GM12878 (cell line): ENCODE measurements at regions not wholly inside any gene's neighbourhood (a gene's known extent, or its start where the extent isn't known, plus 50 kb on each side); places are given as distances from the start of the nearest gene placed in this dataset.

Experiments used
- ATAC-seq: fragments of 200-7000 bp; cut with Tn5 transposase; 3 replicates; pipeline ENCODE4 v1.9.1; 2020; ENCODE audit warnings: mild to moderate bottlenecking, moderate library complexity
- BruUV-seq: library from RNA; stranded (reverse); fragments of 400-500 nt; replicated peaks from 2 replicates; lab custom pipeline; 2021; lab: Mats Ljungman, UMichigan
- CTCF ChIA-PET: fragments of 300-600 bp; sonication (Branson Sonifier 250); formaldehyde crosslinking; extraction: SDS; loops from one replicate; lab custom pipeline; 2021; ENCODE audit warnings: inconsistent platforms; lab: Yijun Ruan, JAX
- POLR2A ChIA-PET: fragments of 350-600 bp; formaldehyde crosslinking; extraction: SDS; loops from one replicate; lab custom pipeline; 2021; ENCODE audit warnings: inconsistent platforms; lab: Charles Lee
- RAD21 ChIA-PET: fragments of 300-600 bp; sonication (Branson Sonifier 250); formaldehyde crosslinking; loops from one replicate; lab custom pipeline; 2023; ENCODE audit warnings: antibody characterized with exemption; ENCODE audit not compliant: unreplicated experiment; lab: Charles Lee
- SMC1A ChIA-PET: fragments of 300-600 bp; sonication (Branson Sonifier 250); formaldehyde crosslinking; loops from one replicate; lab custom pipeline; 2023; ENCODE audit not compliant: unreplicated experiment, uncharacterized antibody; lab: Charles Lee
- DNase-seq: peaks from one replicate; pipeline ENCODE4 v3.0.0-alpha.2; 2011; ENCODE audit warnings: low read depth, low spot score
- FAIRE-seq: peaks from 3 replicates; lab custom pipeline; 2011; peaks lifted over from hg19 to GRCh38; lab: Jason Lieb, UNC
- H2AFZ ChIP-seq: 2 replicates; pipeline ENCODE4 v1.6.0; 2011; ENCODE audit warnings: low read depth, low read length, control low read depth; ENCODE audit not compliant: control insufficient read depth
- H3K27ac ChIP-seq: 2 replicates; pipeline ENCODE4 v1.5.1; 2011; ENCODE audit warnings: control low read depth; ENCODE audit not compliant: control insufficient read depth, insufficient read depth
- H3K27me3 ChIP-seq, 2 experiments: replicated peaks in 1 of 2; 2 replicates each; pipeline versions ENCODE4 v1.6.0 to v1.6.1; 2011; ENCODE audit warnings: low read length in 1 of 2; ENCODE audit not compliant: control insufficient read depth in 2 of 2, insufficient read depth in 2 of 2
- H3K36me3 ChIP-seq, 2 experiments: 2 replicates each; pipeline ENCODE4 v1.5.1; 2011; ENCODE audit warnings: low read length in 1 of 2; ENCODE audit not compliant: control insufficient read depth in 2 of 2, insufficient read depth in 2 of 2
- H3K4me1 ChIP-seq: 2 replicates; pipeline ENCODE4 v1.6.1; 2011; ENCODE audit warnings: mild to moderate bottlenecking, low read length, moderate library complexity, mixed read lengths; ENCODE audit not compliant: control insufficient read depth, insufficient read depth
- H3K4me2 ChIP-seq: 2 replicates; pipeline ENCODE4 v1.6.0; 2011; ENCODE audit warnings: control low read depth; ENCODE audit not compliant: control insufficient read depth, insufficient read depth
- H3K4me3 ChIP-seq: fragments of 200-600 bp; sonication (generic); 2 replicates; pipeline ENCODE4 v1.5.1; 2016
- H3K79me2 ChIP-seq: 2 replicates; pipeline ENCODE4 v1.6.0; 2011; ENCODE audit warnings: low read length; ENCODE audit not compliant: control insufficient read depth, insufficient read depth
- H3K9ac ChIP-seq: 2 replicates; pipeline ENCODE4 v1.8.0; 2011; ENCODE audit warnings: low read length, control low read depth, mixed read lengths; ENCODE audit not compliant: control insufficient read depth, insufficient read depth
- H3K9me3 ChIP-seq: replicated peaks from 3 replicates; pipeline ENCODE4 v1.5.1; 2011; ENCODE audit warnings: mild to moderate bottlenecking, low read length; ENCODE audit not compliant: control insufficient read depth, insufficient read depth
- H4K20me1 ChIP-seq: 2 replicates; pipeline ENCODE4 v1.6.0; 2011; ENCODE audit not compliant: control insufficient read depth, insufficient read depth
- FOS ChIP-seq: IDR thresholded peaks from 3 replicates; pipeline ENCODE4 v1.6.1; 2011; ENCODE audit warnings: borderline replicate concordance; ENCODE audit not compliant: insufficient read length; ENCODE audit errors: extremely low read depth
- HCFC1 ChIP-seq: fragments of 150-350 bp; IDR thresholded peaks from 2 replicates; pipeline ENCODE4 v1.6.1; 2014; ENCODE audit warnings: low read length
- IRF4 ChIP-seq: IDR thresholded peaks from 2 replicates; pipeline ENCODE4 v1.6.1; 2011; ENCODE audit warnings: low read depth, low read length
- MTA2 ChIP-seq: fragments of 450-650 bp; IDR thresholded peaks from 2 replicates; pipeline ENCODE4 v1.6.1; 2016; ENCODE audit warnings: low read depth, mild to moderate bottlenecking, moderate library complexity
- POLR2AphosphoS5 ChIP-seq: IDR thresholded peaks from 2 replicates; pipeline ENCODE4 v1.6.1; 2011; ENCODE audit warnings: mild to moderate bottlenecking, low read length, inconsistent platforms
- SIN3A ChIP-seq: IDR thresholded peaks from 2 replicates; pipeline ENCODE4 v1.6.1; 2012; ENCODE audit warnings: low read depth, low read length, improper control_type of control experiment
- SIX5 ChIP-seq: IDR thresholded peaks from 2 replicates; pipeline ENCODE4 v1.6.1; 2011; ENCODE audit warnings: mild to moderate bottlenecking, low read depth, low read length, moderate library complexity; ENCODE audit not compliant: severe bottlenecking
- SP1 ChIP-seq: IDR thresholded peaks from one replicate; pipeline ENCODE4 v1.6.1; 2011; ENCODE audit warnings: low read depth, low read length
- SPI1 ChIP-seq: IDR thresholded peaks from 2 replicates; pipeline ENCODE4 v1.6.1; 2011; ENCODE audit warnings: low read depth, mild to moderate bottlenecking, low read length, moderate library complexity, borderline replicate concordance; ENCODE audit not compliant: insufficient read depth
- SRF ChIP-seq, 2 experiments: IDR thresholded peaks; 2 replicates each; pipeline ENCODE4 v1.6.1; 2011; ENCODE audit warnings: low read depth in 2 of 2, low read length in 2 of 2, mild to moderate bottlenecking in 1 of 2, moderate library complexity in 1 of 2
- STAT3 ChIP-seq: IDR thresholded peaks from 2 replicates; pipeline ENCODE4 v1.6.1; 2011; ENCODE audit warnings: low read depth, low read length, improper control_type of control experiment
- SUZ12 ChIP-seq: fragments of 200-600 bp; sonication (generic); IDR thresholded peaks from one replicate; pipeline ENCODE4 v1.6.1; 2018; ENCODE audit warnings: antibody characterized with exemption, mild to moderate bottlenecking; ENCODE audit not compliant: unreplicated experiment
- TAF1 ChIP-seq: IDR thresholded peaks from 2 replicates; pipeline ENCODE4 v1.6.1; 2011; ENCODE audit warnings: mild to moderate bottlenecking, low read depth, low read length, borderline replicate concordance
- TCF7 ChIP-seq: IDR thresholded peaks from 2 replicates; pipeline ENCODE4 v1.6.1; 2014; ENCODE audit warnings: antibody characterized with exemption, borderline replicate concordance
- YBX1 ChIP-seq: fragments of 450-650 bp; IDR thresholded peaks from 2 replicates; pipeline ENCODE4 v1.6.1; 2016; ENCODE audit warnings: antibody characterized with exemption
- ZBED1 ChIP-seq: IDR thresholded peaks from 2 replicates; pipeline ENCODE4 v1.6.1; 2016; ENCODE audit warnings: borderline replicate concordance
- ZNF384 ChIP-seq: IDR thresholded peaks from 2 replicates; pipeline ENCODE4 v1.6.1; 2012; ENCODE audit warnings: low read depth, mild to moderate bottlenecking, low read length, improper control_type of control experiment, borderline replicate concordance
- WGBS: methylation state at CpG from one replicate; pipeline ENCODE4 v1.1.6; 2016; ENCODE audit warnings: low lambda C conversion rate; ENCODE audit not compliant: insufficient replicate concordance, insufficient coverage; ENCODE audit errors: missing lambda C conversion rate; 5-methylcytosine and 5-hydroxymethylcytosine counted together
- in situ Hi-C: fragments of 300-500 bp; cut with MboI; formaldehyde crosslinking; loops from 9 replicates; pipeline ENCODE4 v1.14.3; 2018; ENCODE audit warnings: mixed read lengths
- intact Hi-C: fragments of 100-400 bp; cut with micrococcal nuclease; formaldehyde crosslinking; loops from one replicate; pipeline ENCODE4 v1.14.2; 2022; ENCODE audit not compliant: unreplicated experiment
- TF ChIP-seq, protein P1 (sequence below): IDR thresholded peaks from 2 replicates; pipeline ENCODE4 v1.6.1; 2012; ENCODE audit warnings: low read depth, low read length, improper control_type of control experiment

- Histone ChIP-seq H2AFZ (no peak overlapping the region), H3K9me3 (no peaks in the 10 kb centered on the region), H3K9ac (no peak overlapping the region), H3K4me3 (no peak overlapping the region), H3K36me3 (no peaks in the 10 kb centered on the region), H3K27me3 (0 out of 4 replicates have a peak, but pooled peaks cover 0 to under 1% of the 10 kb centered on the region in 2 experiments), H3K79me2 (no peaks in the 10 kb centered on the region), H3K27ac (no peak overlapping the region), H4K20me1 (no peaks in the 10 kb centered on the region), H3K4me2 (no peak overlapping the region), H3K4me1 (no peaks in the 10 kb centered on the region)
- DNase-seq, result no peak
- BruUV-seq, result no TSS peak
- ChIA-PET RAD21 (no interaction called here), CTCF (interaction anchor here (2.5 kb wide), 1 partner anchor 146 kb away, joined by 7 read pairs; no protein-coding TSS in a partner anchor), SMC1A (interaction anchor here (1.2 kb wide), 1 partner anchor 13 kb away, joined by 4 read pairs; no protein-coding TSS in a partner anchor), POLR2A (no interaction called here)
- no peak for ATAC-seq
- WGBS, result 53% methylated on average over 6 of the region's 6 CpGs
- in situ Hi-C loops, result no loop called here
- TF ChIP-seq ZBED1 (no peak), HCFC1 (no peak), TCF7 (no peak), TAF1 (no peak), POLR2AphosphoS5 (no peak), SP1 (no peak), MTA2 (no peak)
- intact Hi-C loops, result no loop called here
- FAIRE-seq, result no peak
Observed at GRCh38 chr2:105514576-105514975, 115.7 kb upstream of the FHL2 start.

DNA sequence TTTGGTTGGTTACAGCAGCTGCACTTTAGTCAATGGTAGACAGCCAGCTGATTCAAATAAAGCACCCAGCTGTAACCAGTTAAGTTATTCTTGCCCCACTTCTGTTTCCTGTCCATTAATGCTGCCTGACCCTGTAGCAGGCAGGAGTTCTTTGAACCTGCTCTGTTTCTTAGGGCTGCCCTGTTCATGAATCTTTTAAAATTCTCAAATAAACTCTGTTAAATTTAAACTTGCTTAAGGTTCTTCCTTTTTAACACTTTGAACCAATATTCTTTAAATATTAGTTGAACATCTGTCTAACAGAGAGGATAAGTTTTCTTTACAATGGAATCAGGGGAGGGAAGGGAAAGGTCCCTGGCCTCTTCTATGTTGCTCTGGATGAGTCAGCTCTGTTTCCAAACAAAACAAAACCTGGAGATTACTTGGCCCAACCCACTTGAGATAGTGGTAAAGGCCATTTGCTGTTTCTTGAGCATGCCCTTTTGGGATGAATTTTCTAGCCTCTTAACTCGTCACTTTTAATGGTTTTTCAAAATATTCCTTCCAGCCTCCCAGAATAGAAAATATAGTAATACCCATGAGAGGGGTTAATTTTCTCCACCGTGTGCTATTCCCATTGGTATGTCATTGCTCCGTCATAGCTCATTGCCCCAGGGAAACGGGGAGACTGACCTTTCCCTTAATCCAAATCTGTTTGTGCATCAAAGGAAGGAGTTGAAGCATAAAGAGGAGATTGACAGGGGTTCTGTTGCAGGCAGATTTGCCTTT is 112.1 kb upstream of the FHL2 start:
- no peak overlapping the region for H3K4me3 ChIP-seq
- DNase-seq, result no peak
- H3K27ac ChIP-seq, result no peak overlapping the region
- H4K20me1 ChIP-seq, result no peaks in the 10 kb centered on the region
- FAIRE-seq, result no peak
- ChIA-PET SMC1A (no interaction called here), POLR2A (no interaction called here), RAD21 (no interaction called here), CTCF (no interaction called here)
- no peak overlapping the region for H2AFZ ChIP-seq
- H3K9ac ChIP-seq, result no peak overlapping the region
- H3K79me2 ChIP-seq, result no peaks in the 10 kb centered on the region
- no peak overlapping the region for H3K4me2 ChIP-seq
- intact Hi-C loops, result no loop called here
- in situ Hi-C loops, result no loop called here
- ATAC-seq, result no peak
- no peaks in the 10 kb centered on the region for H3K4me1 ChIP-seq
- 35% methylated on average over 4 of the region's 4 CpGs for WGBS
- no TSS peak for BruUV-seq
- no peaks in the 10 kb centered on the region for H3K36me3 ChIP-seq
- 0 out of 4 replicates have a peak, but pooled peaks cover 0 to 5% of the 10 kb centered on the region in 2 experiments for H3K27me3 ChIP-seq
- no peaks in the 10 kb centered on the region for H3K9me3 ChIP-seq
- TF ChIP-seq SRF (IDR thresholded peaks at IDR 0.05; ENCODE audit: low read depth in 2 of 2, low read length in 2 of 2) (no peak), ZNF384 (no peak), STAT3 (no peak), SIX5 (no peak), SIN3A (no peak), FOS (no peak), IRF4 (no peak), YBX1 (no peak), SUZ12 (no peak), MTA2 (no peak), SPI1 (no peak)
- TF ChIP-seq, protein P1, sequence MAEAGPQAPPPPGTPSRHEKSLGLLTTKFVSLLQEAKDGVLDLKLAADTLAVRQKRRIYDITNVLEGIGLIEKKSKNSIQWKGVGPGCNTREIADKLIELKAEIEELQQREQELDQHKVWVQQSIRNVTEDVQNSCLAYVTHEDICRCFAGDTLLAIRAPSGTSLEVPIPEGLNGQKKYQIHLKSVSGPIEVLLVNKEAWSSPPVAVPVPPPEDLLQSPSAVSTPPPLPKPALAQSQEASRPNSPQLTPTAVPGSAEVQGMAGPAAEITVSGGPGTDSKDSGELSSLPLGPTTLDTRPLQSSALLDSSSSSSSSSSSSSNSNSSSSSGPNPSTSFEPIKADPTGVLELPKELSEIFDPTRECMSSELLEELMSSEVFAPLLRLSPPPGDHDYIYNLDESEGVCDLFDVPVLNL, result no peak
